ENCODE measurements at regions not wholly inside any gene's neighbourhood (a gene's known extent, or its start where the extent isn't known, plus 50 kb on each side); places are given as distances from the start of the nearest gene placed in this dataset.

GRCh38 chr20:24853916-24854315 lies 95.2 kb upstream of the CST7 start:
- ATAC-seq (ENCODE audit: low read depth) = no peak
- no CpG with 5 or more reads among the region's 1 CpG for WGBS, 2 experiments (ENCODE audit: extremely low coverage in 2 of 2, insufficient read length in 1 of 2)
- no peaks in the 10 kb centered on the region for H3K36me3 ChIP-seq (ENCODE audit: control insufficient read depth, insufficient read depth, low read length)
- H2BK20ac ChIP-seq (ENCODE audit: low read depth, low read length) = no peak overlapping the region
- H3K4ac ChIP-seq (ENCODE audit: low read depth, low read length) = no peak overlapping the region
- DNase-seq = no peak
- H3K14ac ChIP-seq (replicated peaks; ENCODE audit: low read depth, low read length) = no peak overlapping the region
- H3K79me1 ChIP-seq (ENCODE audit: low read depth in 1 of 2, low read length in 2 of 2) = no peaks in the 10 kb centered on the region
- in situ Hi-C loops (cut with MboI; ENCODE audit: low sequenced_read_pairs) = no loop called here
- dilution Hi-C loops (cut with HindIII; ENCODE audit: low sequenced_read_pairs, unreplicated experiment) = no loop called here
- intact Hi-C loops (cut with micrococcal nuclease) = no loop called here
- H4K5ac ChIP-seq (ENCODE audit: low read depth, low read length) = no peak overlapping the region
- BruUV-seq (replicated peaks) = no TSS peak
- no peak overlapping the region for H2BK120ac ChIP-seq (ENCODE audit: low read depth, low read length)
- no peaks in the 10 kb centered on the region for H4K20me1 ChIP-seq (ENCODE audit: insufficient read depth, low read length)
- H3K9me3 ChIP-seq (ENCODE audit: control insufficient read depth, insufficient read depth, low read length) = peaks cover 6% of the 10 kb centered on the region
- no peak overlapping the region for H3K27ac ChIP-seq (ENCODE audit: insufficient read depth, low read length)
- H2BK15ac ChIP-seq (ENCODE audit: low read depth, low read length) = no peak overlapping the region
- H2AK9ac ChIP-seq (replicated peaks; ENCODE audit: low read depth, low read length, poor library complexity) = no peak overlapping the region
- H4K91ac ChIP-seq (ENCODE audit: insufficient read depth, low read depth, low read length) = no peak overlapping the region
- H3K23ac ChIP-seq (ENCODE audit: low read depth, low read length) = no peak overlapping the region
- H3K4me1 ChIP-seq (ENCODE audit: control insufficient read depth, insufficient read depth, low read length) = no peaks in the 10 kb centered on the region
- no peak overlapping the region for H4K8ac ChIP-seq (ENCODE audit: low read depth in 2 of 2, low read length in 2 of 2)
- no peak overlapping the region for H2AFZ ChIP-seq (replicated peaks; ENCODE audit: low read length, poor library complexity)
- no peak overlapping the region for H3K56ac ChIP-seq (ENCODE audit: extremely low read depth, insufficient read depth, low read length)
- no peak overlapping the region for H3K18ac ChIP-seq (ENCODE audit: low read depth, low read length)
- H3K4me3 ChIP-seq (ENCODE audit: insufficient read depth, low read depth, low read length) = no peak overlapping the region
- H3K9me1 ChIP-seq (ENCODE audit: insufficient read depth, low read length) = no peaks in the 10 kb centered on the region
- H3K27me3 ChIP-seq (ENCODE audit: control insufficient read depth, insufficient read depth, low read length) = no peaks in the 10 kb centered on the region; the same call in 1 of the 2 replicates
- no peak overlapping the region for H3K4me2 ChIP-seq (ENCODE audit: low read depth, low read length)
- POLR2A ChIA-PET (ENCODE audit: unreplicated experiment) = no interaction called here
- H2BK5ac ChIP-seq (ENCODE audit: low read depth, low read length, poor library complexity, severe bottlenecking) = no peak overlapping the region
- no peak overlapping the region for H2AK5ac ChIP-seq (ENCODE audit: low read depth, low read length)
- CTCF ChIA-PET = no interaction called here
- TF ChIP-seq CTCF (conservative IDR thresholded peaks at IDR 0.05; ENCODE audit: low read depth, low read length) = no peak
- no peak for TF ChIP-seq POLR2A (IDR thresholded peaks at IDR 0.05; ENCODE audit: low read depth, low read length)
- TF ChIP-seq FOS (IDR thresholded peaks at IDR 0.05; ENCODE audit: low read depth, low read length) = no peak
- no peak for TF ChIP-seq NFE2L2 (IDR thresholded peaks at IDR 0.05; ENCODE audit: low read depth, low read length)
- TF ChIP-seq USF2 (IDR thresholded peaks at IDR 0.05; ENCODE audit: low read depth, low read length) = no peak
- no peak overlapping the region for H3K9ac ChIP-seq (ENCODE audit: low read depth, low read length)
